Mesenchymal stem cell (in vitro differentiated cells and primary cell): ENCODE measurements at regions not wholly inside any gene's neighbourhood (a gene's known extent, or its start where the extent isn't known, plus 50 kb on each side); places are given as distances from the start of the nearest gene placed in this dataset.

ENCODE experiments used
- DNase-seq: peaks from one replicate; pipeline ENCODE4 v3.0.0-alpha.2; 2013
- H2AFZ ChIP-seq: one replicate; pipeline ENCODE4 v1.6.1; 2013; ENCODE audit warnings: low read depth, mild to moderate bottlenecking, control low read depth, inconsistent platforms, low read length, moderate library complexity
- H2AK5ac ChIP-seq: 2 replicates; pipeline ENCODE4 v1.6.1; 2013; ENCODE audit warnings: low read length, moderate library complexity, mild to moderate bottlenecking, inconsistent platforms; ENCODE audit not compliant: severe bottlenecking
- H2BK120ac ChIP-seq: one replicate; pipeline ENCODE4 v1.6.1; 2013; ENCODE audit warnings: low read depth, mild to moderate bottlenecking, inconsistent platforms, low read length, moderate library complexity
- H2BK12ac ChIP-seq, 2 experiments: one replicate each; pipeline ENCODE4 v1.6.1; 2013; ENCODE audit warnings: inconsistent platforms in 2 of 2, low read length in 2 of 2, mild to moderate bottlenecking in 2 of 2, moderate library complexity in 2 of 2, control low read depth in 1 of 2
- H2BK15ac ChIP-seq: one replicate; pipeline ENCODE4 v1.6.1; 2013; ENCODE audit warnings: mild to moderate bottlenecking, low read depth, inconsistent platforms; ENCODE audit not compliant: poor library complexity, severe bottlenecking
- H2BK5ac ChIP-seq: 2 replicates; pipeline ENCODE4 v1.6.1; 2013; ENCODE audit warnings: low read depth, mild to moderate bottlenecking, low read length, control low read depth, inconsistent platforms; ENCODE audit not compliant: poor library complexity, severe bottlenecking
- H3K14ac ChIP-seq, 2 experiments: one replicate each; pipeline ENCODE4 v1.6.1; 2013; ENCODE audit warnings: inconsistent platforms in 2 of 2, low read length in 2 of 2, control low read depth in 1 of 2, mild to moderate bottlenecking in 1 of 2, moderate library complexity in 1 of 2
- H3K18ac ChIP-seq, 2 experiments: one replicate each; pipeline ENCODE4 v1.6.1; 2013; ENCODE audit warnings: inconsistent platforms in 2 of 2, low read length in 2 of 2, control low read depth in 1 of 2, low read depth in 1 of 2, mild to moderate bottlenecking in 1 of 2
- H3K23ac ChIP-seq, 2 experiments: one replicate each; pipeline ENCODE4 v1.6.1; 2013; ENCODE audit warnings: inconsistent platforms in 2 of 2, low read length in 2 of 2, mild to moderate bottlenecking in 2 of 2, moderate library complexity in 2 of 2, control low read depth in 1 of 2
- H3K27ac ChIP-seq: 2 replicates; pipeline ENCODE4 v1.5.1; 2013; ENCODE audit warnings: mild to moderate bottlenecking, moderate library complexity, low read length, control low read depth, inconsistent platforms; ENCODE audit not compliant: poor library complexity, severe bottlenecking
- H3K27me3 ChIP-seq, 2 experiments: 2 replicates each; pipeline versions ENCODE4 v1.6.1 to v1.7.0; 2013; ENCODE audit warnings: low read length in 2 of 2, mild to moderate bottlenecking in 2 of 2, moderate library complexity in 2 of 2, control low read depth in 1 of 2, inconsistent platforms in 1 of 2; ENCODE audit not compliant: control insufficient read depth in 1 of 2, insufficient read depth in 1 of 2
- H3K36me3 ChIP-seq, 2 experiments: 2 replicates each; pipeline versions ENCODE4 v1.6.1 to v1.7.0; 2013; ENCODE audit warnings: low read length in 2 of 2, control low read depth in 1 of 2, inconsistent platforms in 1 of 2, low read depth in 1 of 2, mild to moderate bottlenecking in 1 of 2; ENCODE audit not compliant: insufficient read depth in 2 of 2, control insufficient read depth in 1 of 2
- H3K4ac ChIP-seq, 2 experiments: one replicate each; pipeline ENCODE4 v1.6.1; 2013; ENCODE audit warnings: inconsistent platforms in 2 of 2, low read length in 2 of 2, mild to moderate bottlenecking in 2 of 2, moderate library complexity in 2 of 2, control low read depth in 1 of 2, low read depth in 1 of 2
- H3K4me1 ChIP-seq: 2 replicates; pipeline ENCODE4 v1.6.1; 2013; ENCODE audit warnings: low read depth, low read length, control low read depth; ENCODE audit not compliant: control insufficient read depth, insufficient read depth
- H3K4me2 ChIP-seq: 2 replicates; pipeline ENCODE4 v1.6.1; 2013; ENCODE audit warnings: low read length, mild to moderate bottlenecking, inconsistent platforms; ENCODE audit not compliant: poor library complexity, severe bottlenecking
- H3K4me3 ChIP-seq, 2 experiments: 2 replicates each; pipeline versions ENCODE4 v1.5.1 to v1.7.0; 2013; ENCODE audit warnings: low read length in 2 of 2, mild to moderate bottlenecking in 2 of 2, control low read depth in 1 of 2, low read depth in 1 of 2; ENCODE audit not compliant: insufficient read depth in 1 of 2
- H3K79me1 ChIP-seq: replicated peaks from 2 replicates; pipeline ENCODE4 v1.6.1; 2013; ENCODE audit warnings: mild to moderate bottlenecking, control low read depth, low read length, inconsistent platforms; ENCODE audit not compliant: poor library complexity, severe bottlenecking
- H3K9ac ChIP-seq: 2 replicates; pipeline ENCODE4 v1.7.0; 2013; ENCODE audit warnings: mild to moderate bottlenecking, low read length, moderate library complexity
- H3K9me3 ChIP-seq: 2 replicates; pipeline ENCODE4 v1.7.0; 2013; ENCODE audit warnings: mild to moderate bottlenecking, low read length; ENCODE audit not compliant: control insufficient read depth
- H4K8ac ChIP-seq: one replicate; pipeline ENCODE4 v1.6.1; 2013; ENCODE audit warnings: inconsistent platforms, mild to moderate bottlenecking, low read length, moderate library complexity
- H4K91ac ChIP-seq: one replicate; pipeline ENCODE4 v1.6.1; 2013; ENCODE audit warnings: mild to moderate bottlenecking, low read length, inconsistent platforms
- WGBS: methylation state at CpG from one replicate; pipeline ENCODE4 v1.1.7; 2013; ENCODE audit warnings: mixed read lengths; 5-methylcytosine and 5-hydroxymethylcytosine counted together

DNA sequence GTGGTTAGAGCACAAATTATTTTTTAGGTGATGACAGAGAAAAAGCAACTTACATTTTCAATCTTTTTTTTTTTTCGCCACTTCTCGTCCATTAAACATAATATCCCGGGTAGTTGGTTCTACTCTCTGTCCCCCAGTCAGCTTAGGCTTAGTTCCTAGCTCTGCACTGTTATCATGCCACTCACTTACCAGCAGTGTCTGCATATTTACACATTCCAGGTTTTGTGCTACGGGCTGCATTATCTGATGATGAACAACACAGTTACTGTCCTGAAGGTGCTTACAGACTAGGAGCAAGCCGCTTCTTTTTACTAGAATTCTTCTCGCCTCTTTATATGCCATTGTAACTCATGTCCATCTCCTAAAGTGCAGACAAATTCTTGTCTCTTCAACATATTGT, 121.8 kb upstream of the NPVF start:
- Histone ChIP-seq H2BK120ac (no peak overlapping the region), H3K14ac (no peak overlapping the region), H4K91ac (no peak overlapping the region), H3K79me1 (no peaks in the 10 kb centered on the region), H4K8ac (no peak overlapping the region), H2BK5ac (no peak overlapping the region), H2AK5ac (no peak overlapping the region), H3K4me1 (no peaks in the 10 kb centered on the region), H2BK15ac (no peak overlapping the region), H3K18ac (no peak overlapping the region), H3K4me3 (no peak overlapping the region), H3K9ac (no peak overlapping the region), H3K9me3 (no peaks in the 10 kb centered on the region), H3K27me3 (no peaks in the 10 kb centered on the region), H2AFZ (no peak overlapping the region), H3K23ac (no peak overlapping the region), H3K36me3 (no peaks in the 10 kb centered on the region), H3K4ac (no peak overlapping the region), H3K27ac (no peak overlapping the region), H2BK12ac (no peak overlapping the region), H3K4me2 (no peak overlapping the region)
- 61% methylated on average over 4 of the region's 6 CpGs for WGBS
- DNase-seq = no peak

DNA sequence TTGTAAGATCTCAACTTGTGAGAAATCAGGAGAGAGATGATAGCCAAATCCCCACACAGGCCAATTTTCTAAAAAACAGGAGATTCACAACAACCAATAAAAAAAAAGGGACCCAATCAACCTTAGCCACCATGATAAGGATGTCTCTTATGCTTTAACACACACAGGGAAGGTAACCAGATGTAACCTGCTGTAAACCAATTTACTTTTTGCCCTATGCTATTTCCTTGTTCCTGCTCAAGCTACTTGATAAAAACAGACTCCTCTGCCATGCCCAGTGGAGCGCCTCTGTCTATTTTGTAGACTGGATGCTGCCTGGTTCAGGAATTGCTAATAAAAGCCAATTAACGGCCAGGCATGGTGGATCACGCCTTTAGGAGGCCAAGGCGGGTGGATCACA, 123.5 kb upstream of the NPVF start:
- no peak overlapping the region for H2AK5ac ChIP-seq
- no peak overlapping the region for H3K4ac ChIP-seq
- H2BK15ac ChIP-seq = no peak overlapping the region
- no peak overlapping the region for H3K9ac ChIP-seq
- no peak overlapping the region for H3K18ac ChIP-seq
- H3K23ac ChIP-seq = no peak overlapping the region
- H3K4me3 ChIP-seq = no peak overlapping the region
- no peaks in the 10 kb centered on the region for H3K9me3 ChIP-seq
- WGBS = 80% methylated on average over 3 of the region's 4 CpGs
- H3K4me2 ChIP-seq = no peak overlapping the region
- no peak for DNase-seq
- H3K27me3 ChIP-seq = no peaks in the 10 kb centered on the region
- H3K14ac ChIP-seq = no peak overlapping the region
- H4K8ac ChIP-seq = no peak overlapping the region
- H3K27ac ChIP-seq = no peak overlapping the region
- H2BK120ac ChIP-seq = no peak overlapping the region
- no peaks in the 10 kb centered on the region for H3K36me3 ChIP-seq
- H2BK12ac ChIP-seq = no peak overlapping the region
- no peaks in the 10 kb centered on the region for H3K4me1 ChIP-seq
- H4K91ac ChIP-seq = no peak overlapping the region
- H3K79me1 ChIP-seq = no peaks in the 10 kb centered on the region
- H2AFZ ChIP-seq = no peak overlapping the region
- H2BK5ac ChIP-seq = no peak overlapping the region

DNA sequence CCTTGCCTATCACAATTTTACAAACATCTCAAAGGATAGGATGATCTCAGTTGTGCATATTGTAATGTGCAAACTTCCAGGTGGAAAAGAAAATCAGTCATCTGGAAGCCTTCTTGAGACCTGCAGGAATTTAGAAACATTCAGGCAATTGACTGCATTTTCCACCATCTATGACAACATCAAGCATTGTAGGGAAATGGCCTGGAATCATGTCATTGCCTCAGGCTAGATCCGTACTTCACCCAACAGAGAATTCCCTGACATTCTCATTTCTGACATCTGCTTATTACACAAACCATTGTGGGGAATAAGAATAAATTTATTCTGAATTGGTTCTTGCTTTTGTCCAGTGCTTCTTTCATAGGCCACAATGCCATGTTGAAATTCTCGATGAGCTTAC, 124.9 kb upstream of the NPVF start:
- no peak overlapping the region for H3K4me2 ChIP-seq
- no peak overlapping the region for H3K23ac ChIP-seq
- no peak overlapping the region for H4K8ac ChIP-seq
- no peak overlapping the region for H2AK5ac ChIP-seq
- H3K4me1 ChIP-seq = no peaks in the 10 kb centered on the region
- H2BK12ac ChIP-seq = no peak overlapping the region
- H3K27me3 ChIP-seq = no peaks in the 10 kb centered on the region
- H2BK15ac ChIP-seq = no peak overlapping the region
- no peak overlapping the region for H3K9ac ChIP-seq
- H3K27ac ChIP-seq = no peak overlapping the region
- DNase-seq = no peak
- no peaks in the 10 kb centered on the region for H3K9me3 ChIP-seq
- H2BK120ac ChIP-seq = no peak overlapping the region
- no peak overlapping the region for H3K14ac ChIP-seq
- no peak overlapping the region for H3K4ac ChIP-seq
- no peak overlapping the region for H3K18ac ChIP-seq
- H2BK5ac ChIP-seq = no peak overlapping the region
- WGBS = no CpG with 5 or more reads among the region's 2 CpGs
- no peaks in the 10 kb centered on the region for H3K79me1 ChIP-seq
- H4K91ac ChIP-seq = no peak overlapping the region
- no peak overlapping the region for H3K4me3 ChIP-seq
- no peak overlapping the region for H2AFZ ChIP-seq
- H3K36me3 ChIP-seq = no peaks in the 10 kb centered on the region

DNA sequence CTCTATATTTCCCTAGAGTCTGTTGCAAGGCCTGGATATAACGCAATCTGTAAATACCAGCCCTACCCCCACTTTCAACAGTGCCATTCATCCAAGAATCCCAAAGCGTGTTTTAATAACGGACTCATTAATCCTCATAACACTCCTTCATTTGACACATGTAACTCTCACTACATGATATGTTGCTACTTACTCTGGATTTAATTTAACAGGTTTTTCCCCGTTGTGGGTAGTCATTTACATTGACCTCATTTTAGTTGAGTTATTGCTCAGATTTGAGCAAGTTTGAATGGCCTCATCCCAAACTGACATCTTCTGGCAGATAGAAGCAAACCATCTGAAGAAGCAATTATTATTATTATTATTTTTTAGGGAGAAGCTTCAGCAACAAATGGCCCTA, 125.4 kb upstream of the NPVF start:
- H3K27ac ChIP-seq = no peak overlapping the region
- H3K9me3 ChIP-seq = no peaks in the 10 kb centered on the region
- no peak overlapping the region for H2AFZ ChIP-seq
- H3K9ac ChIP-seq = no peak overlapping the region
- H3K23ac ChIP-seq = no peak overlapping the region
- no peak overlapping the region for H2BK120ac ChIP-seq
- H4K91ac ChIP-seq = no peak overlapping the region
- H3K4me3 ChIP-seq = no peak overlapping the region
- H3K4me2 ChIP-seq = no peak overlapping the region
- H3K18ac ChIP-seq = no peak overlapping the region
- H3K4me1 ChIP-seq = no peaks in the 10 kb centered on the region
- no peak for DNase-seq
- no peak overlapping the region for H3K14ac ChIP-seq
- H2BK12ac ChIP-seq = no peak overlapping the region
- no peak overlapping the region for H3K4ac ChIP-seq
- H2BK15ac ChIP-seq = no peak overlapping the region
- no peaks in the 10 kb centered on the region for H3K79me1 ChIP-seq
- no peaks in the 10 kb centered on the region for H3K27me3 ChIP-seq
- H3K36me3 ChIP-seq = no peaks in the 10 kb centered on the region
- no peak overlapping the region for H2BK5ac ChIP-seq
- H4K8ac ChIP-seq = no peak overlapping the region
- 95% methylated on average over 3 of the region's 4 CpGs for WGBS
- no peak overlapping the region for H2AK5ac ChIP-seq
